ENCODE measurements at regions not wholly inside any gene's neighbourhood (a gene's known extent, or its start where the extent isn't known, plus 50 kb on each side); places are given as distances from the start of the nearest gene placed in this dataset.

GRCh38 chr10:2399482-2399881, 662.2 kb upstream of the ADARB2 start:
- no peak for ATAC-seq
- Mint-ChIP-seq H3K9me3 (peaks cover 4% of the 10 kb centered on the region), H3K4me3 (no peak overlapping the region), H3K4me1 (no peaks in the 10 kb centered on the region), H3K36me3 (no peaks in the 10 kb centered on the region), H3K27ac (no peak overlapping the region)
- DNase-seq (ENCODE audit: low spot score in 2 of 2), result no peak

GRCh38 chr10:2392145-2392812, 655.0 kb upstream of the ADARB2 start:
- H3K36me3 Mint-ChIP-seq, result no peaks in the 10 kb centered on the region
- ATAC-seq (no peak), DNase-seq (ENCODE audit: low spot score in 2 of 2) (no peak)
- no peak overlapping the region for H3K27ac Mint-ChIP-seq
- peaks cover 3% of the 10 kb centered on the region for H3K9me3 Mint-ChIP-seq
- no peak overlapping the region for H3K4me3 Mint-ChIP-seq
- no peaks in the 10 kb centered on the region for H3K4me1 Mint-ChIP-seq

DNA sequence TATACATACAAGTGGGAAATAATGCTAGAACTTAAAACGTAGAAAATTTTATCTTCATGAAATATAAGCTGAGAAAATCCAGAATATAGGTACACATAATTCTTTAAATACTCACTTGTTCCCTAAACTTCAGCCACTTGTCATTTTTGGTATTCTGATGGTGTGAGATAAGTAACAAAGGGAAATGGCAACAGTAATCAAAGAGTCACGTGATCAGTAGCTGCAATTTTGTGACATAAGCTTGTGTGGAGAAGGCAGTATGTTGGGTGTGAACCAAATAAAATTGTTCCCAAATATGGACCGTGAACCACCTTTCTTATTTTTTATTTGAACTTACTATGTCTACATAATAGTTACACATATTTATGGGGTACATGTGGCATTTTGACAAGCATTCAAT, 650.3 kb upstream of the ADARB2 start:
- H3K27ac Mint-ChIP-seq, result no peak overlapping the region
- H3K4me3 Mint-ChIP-seq, result no peak overlapping the region
- peaks cover 9% of the 10 kb centered on the region for H3K9me3 Mint-ChIP-seq
- DNase-seq (ENCODE audit: low spot score in 2 of 2), result no peak
- no peaks in the 10 kb centered on the region for H3K36me3 Mint-ChIP-seq
- ATAC-seq, result no peak
- H3K4me1 Mint-ChIP-seq, result no peaks in the 10 kb centered on the region

DNA sequence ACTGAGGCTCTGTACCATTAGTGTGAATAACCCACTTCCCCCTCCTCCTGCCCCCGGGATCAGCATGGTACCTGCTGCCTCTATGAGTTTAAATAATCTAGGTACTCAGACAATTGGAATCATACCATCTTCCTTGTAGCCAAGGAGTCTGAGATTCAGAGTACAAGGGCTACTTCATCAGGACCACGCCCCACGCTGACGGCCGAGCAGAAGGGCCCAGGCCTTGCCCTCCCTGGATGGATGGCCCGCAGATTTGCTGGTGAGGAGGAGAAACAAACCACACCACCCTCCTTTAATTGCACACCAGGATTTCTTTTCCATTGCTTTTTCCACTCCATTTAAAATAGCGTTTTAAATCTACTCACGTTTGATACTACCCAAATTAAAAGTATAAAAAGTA, 649.9 kb upstream of the ADARB2 start:
- Mint-ChIP-seq H3K4me1 (no peaks in the 10 kb centered on the region), H3K36me3 (no peaks in the 10 kb centered on the region), H3K9me3 (peaks cover 9% of the 10 kb centered on the region), H3K27ac (no peak overlapping the region), H3K4me3 (no peak overlapping the region)
- ATAC-seq (no peak), DNase-seq (ENCODE audit: low spot score in 2 of 2) (no peak)

DNA sequence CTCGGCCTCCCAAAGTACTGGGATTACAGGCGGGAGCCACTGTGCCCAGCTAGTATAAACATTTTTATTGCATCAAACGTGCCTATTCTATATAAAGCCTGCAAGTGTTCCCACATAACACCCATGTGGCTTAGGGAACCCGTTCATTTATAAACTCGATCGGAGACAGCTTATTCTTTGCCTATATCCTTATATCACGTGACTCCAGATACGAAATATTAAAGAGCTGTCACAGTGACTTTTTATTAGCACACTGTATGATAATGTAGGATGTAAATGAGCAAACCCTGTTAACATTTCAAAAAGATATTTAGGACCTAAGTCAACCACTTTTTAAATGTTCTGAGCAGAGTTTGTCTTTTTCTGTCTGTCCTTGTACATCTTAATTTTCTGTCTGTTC, 642.9 kb upstream of the ADARB2 start:
- H3K4me1 Mint-ChIP-seq, result no peaks in the 10 kb centered on the region
- ATAC-seq (no peak), DNase-seq (ENCODE audit: low spot score in 2 of 2) (no peak)
- no peak overlapping the region for H3K27ac Mint-ChIP-seq
- H3K36me3 Mint-ChIP-seq, result no peaks in the 10 kb centered on the region
- peaks cover 14% of the 10 kb centered on the region for H3K9me3 Mint-ChIP-seq
- H3K4me3 Mint-ChIP-seq, result no peak overlapping the region

DNA sequence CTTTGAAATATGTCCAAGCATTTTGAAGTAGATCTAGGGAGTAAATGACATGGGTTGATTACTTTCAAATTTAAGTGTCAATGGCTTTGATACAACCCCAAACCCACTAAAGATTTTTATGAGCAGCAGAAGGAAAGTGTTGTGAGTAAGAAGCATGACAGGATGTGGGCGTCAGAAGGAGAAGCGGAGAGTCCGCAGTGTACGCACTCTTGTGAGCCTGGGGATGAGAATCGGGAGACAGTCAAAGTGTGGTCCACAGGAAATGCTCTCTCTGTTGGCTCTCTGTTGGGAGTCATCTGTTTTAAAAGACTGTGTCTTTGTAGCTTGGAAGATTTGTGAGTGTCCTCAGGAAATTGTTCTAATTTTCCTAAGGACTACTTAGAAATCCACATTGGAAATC, 629.8 kb upstream of the ADARB2 start:
- H3K4me3 Mint-ChIP-seq, result no peak overlapping the region
- no peaks in the 10 kb centered on the region for H3K4me1 Mint-ChIP-seq
- DNase-seq (ENCODE audit: low spot score in 2 of 2) (no peak), ATAC-seq (no peak)
- no peaks in the 10 kb centered on the region for H3K9me3 Mint-ChIP-seq
- H3K27ac Mint-ChIP-seq, result no peak overlapping the region
- H3K36me3 Mint-ChIP-seq, result no peaks in the 10 kb centered on the region

DNA sequence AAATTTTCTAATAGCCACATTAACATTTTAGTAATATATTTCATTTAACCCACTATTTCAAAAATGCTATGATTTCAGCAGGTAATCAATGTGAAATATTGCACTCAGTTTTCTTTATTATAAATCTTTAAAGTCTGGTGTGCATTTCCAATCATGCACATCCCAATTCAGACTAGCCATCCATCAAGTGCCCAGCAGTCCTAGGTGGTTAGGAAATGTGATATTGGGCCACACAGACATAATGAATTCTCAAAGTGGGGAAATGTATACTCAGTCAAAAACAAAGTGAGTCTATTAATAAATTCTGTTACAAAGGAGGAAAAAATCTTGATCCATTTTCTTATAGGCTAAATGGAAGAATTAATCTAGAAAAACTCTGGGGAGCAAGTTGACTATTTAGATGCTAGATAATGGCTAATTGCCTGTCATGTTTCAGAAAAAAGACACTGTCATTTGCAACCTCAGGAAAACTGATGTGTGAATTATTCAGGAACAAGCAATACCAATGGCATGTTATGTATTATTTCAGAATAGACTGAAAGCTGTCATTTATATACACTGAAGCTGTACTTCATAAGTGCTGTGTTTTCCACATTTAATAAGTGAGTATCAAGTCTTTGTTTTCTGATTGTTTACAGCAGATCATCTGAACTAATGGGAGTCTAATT, 629.1 kb upstream of the ADARB2 start:
- DNase-seq (ENCODE audit: low spot score in 2 of 2), result no peak
- Mint-ChIP-seq H3K36me3 (no peaks in the 10 kb centered on the region), H3K27ac (no peak overlapping the region), H3K4me1 (no peaks in the 10 kb centered on the region), H3K4me3 (no peak overlapping the region), H3K9me3 (no peaks in the 10 kb centered on the region)
- no peak for ATAC-seq

- no peak overlapping the region for H3K27ac Mint-ChIP-seq
- no peaks in the 10 kb centered on the region for H3K36me3 Mint-ChIP-seq
- ATAC-seq (no peak), DNase-seq (ENCODE audit: low spot score in 2 of 2) (no peak)
- H3K4me1 Mint-ChIP-seq, result no peaks in the 10 kb centered on the region
- H3K9me3 Mint-ChIP-seq, result no peaks in the 10 kb centered on the region
- no peak overlapping the region for H3K4me3 Mint-ChIP-seq
Observed at GRCh38 chr10:2362331-2362730, 625.0 kb upstream of the ADARB2 start.

GRCh38 chr10:2358586-2358985, 621.3 kb upstream of the ADARB2 start:
- H3K9me3 Mint-ChIP-seq, result no peaks in the 10 kb centered on the region
- ATAC-seq, result peak; percentile 31
- no peaks in the 10 kb centered on the region for H3K4me1 Mint-ChIP-seq
- H3K36me3 Mint-ChIP-seq, result no peaks in the 10 kb centered on the region
- no peak overlapping the region for H3K4me3 Mint-ChIP-seq
- no peak overlapping the region for H3K27ac Mint-ChIP-seq
- no peak for DNase-seq (ENCODE audit: low spot score in 2 of 2)

GRCh38 chr10:2356670-2357069, 619.3 kb upstream of the ADARB2 start:
- H3K9me3 Mint-ChIP-seq, result no peaks in the 10 kb centered on the region
- no peak overlapping the region for H3K27ac Mint-ChIP-seq
- no peaks in the 10 kb centered on the region for H3K36me3 Mint-ChIP-seq
- H3K4me1 Mint-ChIP-seq, result no peaks in the 10 kb centered on the region
- DNase-seq (ENCODE audit: low spot score in 2 of 2) (no peak), ATAC-seq (no peak)
- H3K4me3 Mint-ChIP-seq, result no peak overlapping the region

DNA sequence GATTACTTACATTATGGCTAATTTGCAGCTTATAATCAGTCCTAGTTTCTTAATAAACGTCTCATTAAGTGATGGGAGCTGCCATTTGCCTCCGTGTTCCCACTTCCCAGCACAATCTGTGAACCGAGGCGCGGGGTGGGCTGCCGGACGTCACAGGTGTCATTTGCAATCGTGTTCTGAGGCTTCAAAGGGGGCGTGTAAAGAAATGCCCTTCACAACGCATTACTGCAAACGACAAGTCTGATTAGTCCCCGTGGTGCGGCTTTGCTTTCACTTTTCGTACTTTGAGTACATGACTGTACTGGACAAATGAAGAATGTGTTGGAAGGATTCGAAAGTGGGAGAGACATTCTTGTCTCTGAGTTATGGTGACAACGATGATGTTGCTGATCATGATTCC, 614.2 kb upstream of the ADARB2 start:
- DNase-seq (ENCODE audit: low spot score in 2 of 2) (no peak), ATAC-seq (no peak)
- Mint-ChIP-seq H3K4me1 (no peaks in the 10 kb centered on the region), H3K27ac (no peak overlapping the region), H3K4me3 (no peak overlapping the region), H3K36me3 (no peaks in the 10 kb centered on the region), H3K9me3 (no peaks in the 10 kb centered on the region)

DNA sequence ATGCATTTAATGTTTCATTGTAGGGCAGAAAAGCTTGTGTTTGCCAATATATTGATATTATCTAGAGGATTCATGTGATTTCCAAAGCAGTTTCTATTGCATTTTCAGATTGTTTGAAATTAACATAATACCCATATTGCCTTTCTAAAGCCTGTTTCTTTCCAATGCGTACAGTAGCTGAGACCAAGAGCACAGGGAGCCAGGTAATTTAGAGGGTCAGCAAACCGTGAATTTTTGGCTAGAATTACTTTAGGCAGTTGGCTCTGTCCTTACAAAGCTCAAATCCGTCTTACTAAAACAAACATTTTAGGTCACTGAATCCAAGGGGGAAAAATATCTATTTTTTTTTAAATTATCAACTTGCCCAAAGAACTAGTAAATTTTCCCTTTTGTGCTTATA, 604.9 kb upstream of the ADARB2 start:
- no peaks in the 10 kb centered on the region for H3K9me3 Mint-ChIP-seq

DNA sequence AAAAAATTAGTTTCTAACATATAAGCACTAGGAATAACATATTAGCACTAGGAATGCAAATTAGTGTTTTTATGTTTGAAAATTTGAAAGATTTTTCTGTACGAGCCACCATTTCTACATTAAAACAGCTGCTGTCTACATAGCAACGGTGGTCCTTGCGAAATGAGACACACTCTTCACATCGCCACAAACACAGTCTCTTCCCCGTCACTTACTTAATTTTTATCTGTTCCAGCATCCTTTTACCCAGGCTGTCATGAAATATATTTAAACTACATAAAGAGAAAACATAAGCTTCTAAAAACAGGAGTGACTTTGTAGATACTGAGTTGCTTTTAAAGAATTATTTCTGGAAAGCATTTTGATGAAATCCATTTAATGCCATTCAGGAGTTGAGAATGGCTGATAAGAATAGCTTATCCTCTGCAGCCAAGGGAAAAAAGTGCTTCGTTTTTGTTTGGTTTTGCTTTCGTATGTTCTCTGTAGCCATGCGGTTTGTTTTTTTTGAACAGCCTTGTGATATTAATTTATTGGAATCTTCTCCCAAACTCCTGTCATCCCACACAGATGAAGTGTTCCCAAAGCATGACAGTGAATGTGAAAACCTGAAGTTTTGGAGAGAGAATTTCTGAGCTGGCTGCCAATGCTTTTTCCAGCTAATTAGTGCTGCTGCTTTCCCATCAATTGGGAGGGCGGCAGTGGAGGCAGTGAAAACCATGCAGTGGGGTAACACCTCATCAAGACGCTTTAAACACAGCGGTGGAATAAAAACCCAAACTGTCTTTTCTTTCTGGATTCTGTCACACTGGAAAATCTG, 603.7 kb upstream of the ADARB2 start:
- Mint-ChIP-seq H3K27ac (no peak overlapping the region), H3K36me3 (no peaks in the 10 kb centered on the region)

More for the DNA sequence above, 604.9 kb upstream of the ADARB2 start:
- H3K4me1 Mint-ChIP-seq, result no peaks in the 10 kb centered on the region
- H3K36me3 Mint-ChIP-seq, result no peaks in the 10 kb centered on the region
- ATAC-seq (no peak), DNase-seq (ENCODE audit: low spot score in 2 of 2) (no peak)
- H3K27ac Mint-ChIP-seq, result no peak overlapping the region
- no peak overlapping the region for H3K4me3 Mint-ChIP-seq

DNA sequence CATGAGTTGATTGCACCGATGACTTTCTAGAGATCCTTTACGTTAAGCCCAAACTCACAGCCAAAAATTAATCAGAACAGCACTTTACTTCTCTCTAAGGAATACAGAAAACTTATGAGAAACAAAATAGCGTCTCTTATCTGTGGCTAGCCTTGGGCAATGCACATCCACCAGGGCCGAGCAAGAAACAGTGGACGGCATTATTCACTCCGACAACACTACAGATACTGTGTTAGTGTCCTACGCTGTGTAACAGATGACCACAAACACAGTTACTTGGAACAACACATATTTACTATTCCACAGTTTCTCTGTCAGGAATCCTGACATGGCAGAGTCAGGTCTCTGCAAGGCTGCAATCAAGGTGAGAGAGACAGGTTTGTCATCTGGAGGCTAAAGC, 598.3 kb upstream of the ADARB2 start:
- Mint-ChIP-seq H3K4me3 (no peak overlapping the region), H3K27ac (no peak overlapping the region), H3K4me1 (no peaks in the 10 kb centered on the region), H3K9me3 (no peaks in the 10 kb centered on the region), H3K36me3 (no peaks in the 10 kb centered on the region)
- ATAC-seq, result peak; percentile 8
- DNase-seq (ENCODE audit: low spot score in 2 of 2), result no peak

More for the DNA sequence above, 603.7 kb upstream of the ADARB2 start:
- ATAC-seq (no peak), DNase-seq (ENCODE audit: low spot score in 2 of 2) (no peak)
- H3K4me3 Mint-ChIP-seq, result no peak overlapping the region
- H3K9me3 Mint-ChIP-seq, result no peaks in the 10 kb centered on the region
- no peaks in the 10 kb centered on the region for H3K4me1 Mint-ChIP-seq

DNA sequence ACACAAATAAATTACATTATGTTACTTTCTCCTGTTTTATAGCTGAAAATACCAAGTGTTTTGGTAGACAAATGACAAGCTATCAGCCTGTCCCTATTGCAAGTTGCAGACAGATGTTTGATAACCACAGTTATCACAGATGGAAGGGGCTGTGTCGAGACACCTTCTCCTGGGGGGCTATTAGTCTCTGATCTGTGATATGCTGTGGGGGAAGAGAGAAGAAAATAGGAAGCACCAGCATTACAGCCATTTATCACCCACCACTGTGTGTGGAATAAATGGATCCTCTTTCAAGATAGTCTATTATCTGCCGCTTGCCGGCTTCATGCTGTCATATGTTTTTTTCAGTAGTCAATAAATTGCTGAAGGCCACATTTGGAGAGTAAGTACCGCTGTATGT, 597.2 kb upstream of the ADARB2 start:
- Mint-ChIP-seq H3K27ac (no peak overlapping the region), H3K4me1 (no peaks in the 10 kb centered on the region), H3K9me3 (no peaks in the 10 kb centered on the region), H3K36me3 (no peaks in the 10 kb centered on the region), H3K4me3 (no peak overlapping the region)
- DNase-seq (ENCODE audit: low spot score in 2 of 2) (no peak), ATAC-seq (no peak)

- no peaks in the 10 kb centered on the region for H3K9me3 Mint-ChIP-seq
- ATAC-seq (no peak), DNase-seq (ENCODE audit: low spot score in 2 of 2) (no peak)
- no peaks in the 10 kb centered on the region for H3K36me3 Mint-ChIP-seq
- H3K4me1 Mint-ChIP-seq, result no peaks in the 10 kb centered on the region
- H3K27ac Mint-ChIP-seq, result no peak overlapping the region
- H3K4me3 Mint-ChIP-seq, result no peak overlapping the region
Observed at GRCh38 chr10:2329082-2329481, 591.8 kb upstream of the ADARB2 start.

Data from stimulated activated effector memory CD8-positive, alpha-beta T cell treated with anti-CD3 and anti-CD28 coated beads, Interleukin-12 subunit alpha, Interleukin-12 subunit beta, amount 100 ng/mL, for 72 hours (primary cell).